ENCODE measurements at regions not wholly inside any gene's neighbourhood (a gene's known extent, or its start where the extent isn't known, plus 50 kb on each side); places are given as distances from the start of the nearest gene placed in this dataset.

DNA sequence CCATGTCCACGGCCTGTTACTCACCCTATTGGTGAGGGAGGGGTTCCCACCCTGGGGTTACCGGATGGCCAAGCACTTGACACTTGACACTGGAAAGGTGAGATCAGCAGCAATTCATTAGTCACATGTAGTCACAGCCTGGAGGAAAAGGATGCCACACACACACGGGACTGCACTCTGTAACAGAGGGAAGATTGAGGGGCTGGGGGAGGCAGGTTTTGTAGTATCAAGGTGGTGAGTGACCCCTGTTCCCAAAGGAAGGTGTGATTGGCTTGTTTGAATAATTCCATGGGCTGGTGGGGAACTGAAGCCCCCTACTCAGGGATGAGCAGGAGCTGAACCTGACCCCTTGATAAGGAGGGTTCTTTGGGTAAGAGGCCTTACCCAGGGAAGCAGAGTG is 96.0 kb upstream of the HELT start:
- Histone ChIP-seq H2AFZ (ENCODE audit: low read length) (no peak overlapping the region), H3K27me3 (ENCODE audit: control insufficient read depth in 1 of 2, insufficient read depth in 2 of 2, low read length in 2 of 2) (no peaks in the 10 kb centered on the region), H3K9ac (ENCODE audit: insufficient read depth, low read depth, low read length) (no peak overlapping the region), H3K4me2 (ENCODE audit: low read depth, low read length) (no peak overlapping the region), H3K36me3 (replicated peaks in 1 of 2; ENCODE audit: control insufficient read depth in 1 of 2, insufficient read depth in 2 of 2, low read length in 2 of 2) (no peaks in the 10 kb centered on the region), H3K4me3 (replicated peaks in 1 of 3; ENCODE audit: insufficient read depth in 1 of 3, low read depth in 2 of 3, low read length in 3 of 3) (no peak overlapping the region), H4K20me1 (ENCODE audit: insufficient read depth, low read length) (no peaks in the 10 kb centered on the region), H3K9me3 (ENCODE audit: low read length) (no peaks in the 10 kb centered on the region), H3K79me2 (ENCODE audit: insufficient read depth, low read length) (no peaks in the 10 kb centered on the region), H3K4me1 (ENCODE audit: insufficient read depth, low read length) (no peaks in the 10 kb centered on the region), H3K27ac (ENCODE audit: extremely low read length, insufficient read depth, low read length) (no peak overlapping the region)
- no TSS peak for BruUV-seq (replicated peaks)
- no peak for TF ChIP-seq ZNF737 (CRISPR knock-in tag; IDR thresholded peaks at IDR 0.05; ENCODE audit: borderline replicate concordance)
- TF ChIP-seq TSC22D2 (CRISPR knock-in tag; IDR thresholded peaks at IDR 0.05; ENCODE audit: borderline replicate concordance): no peak
- ATAC-seq (no peak), FAIRE-seq (no peak), DNase-seq (ENCODE audit: low spot score) (no peak)
- ChIA-PET POLR2A (no interaction called here), CTCF (ENCODE audit: low intra/inter-chr PET ratio, low total read pairs) (no interaction called here)
- in situ Hi-C loops (cut with HindIII; ENCODE audit: extremely low pct_ligation_motif_present, low pct_unique_long_range_greater_than_20kb): no loop called here
- 39% methylated on average over 3 of the region's 3 CpGs for WGBS (ENCODE audit: low lambda C conversion rate)
- intact Hi-C loops (cut with micrococcal nuclease; ENCODE audit: unreplicated experiment): no loop called here

DNA sequence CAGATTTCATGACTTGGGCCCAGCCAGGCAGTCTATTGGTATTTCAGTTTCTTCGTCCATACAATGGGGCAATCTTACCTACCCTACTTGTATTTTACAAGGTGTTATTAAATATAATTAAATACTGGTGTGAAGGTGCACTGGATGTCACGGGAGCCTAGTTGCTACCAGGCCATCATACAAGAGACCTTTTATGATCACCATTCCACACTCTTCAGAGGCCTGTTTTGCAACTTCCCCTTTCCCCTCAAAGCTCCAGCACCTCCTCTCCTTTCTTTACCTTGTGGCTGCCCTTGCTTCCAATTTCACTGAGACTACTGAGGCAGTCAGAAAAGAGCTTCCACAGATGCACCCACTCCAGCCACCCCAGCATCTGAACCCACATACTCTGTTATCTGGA is 93.8 kb upstream of the HELT start:
- Histone ChIP-seq H3K27me3 (ENCODE audit: control insufficient read depth in 1 of 2, insufficient read depth in 2 of 2, low read length in 2 of 2) (no peaks in the 10 kb centered on the region), H3K9ac (ENCODE audit: insufficient read depth, low read depth, low read length) (no peak overlapping the region), H2AFZ (ENCODE audit: low read length) (no peak overlapping the region), H3K27ac (ENCODE audit: extremely low read length, insufficient read depth, low read length) (no peak overlapping the region), H3K4me1 (ENCODE audit: insufficient read depth, low read length) (no peaks in the 10 kb centered on the region), H3K36me3 (replicated peaks in 1 of 2; ENCODE audit: control insufficient read depth in 1 of 2, insufficient read depth in 2 of 2, low read length in 2 of 2) (no peaks in the 10 kb centered on the region), H3K4me2 (ENCODE audit: low read depth, low read length) (no peak overlapping the region), H3K9me3 (ENCODE audit: low read length) (no peaks in the 10 kb centered on the region), H3K4me3 (replicated peaks in 1 of 3; ENCODE audit: insufficient read depth in 1 of 3, low read depth in 2 of 3, low read length in 3 of 3) (no peak overlapping the region), H4K20me1 (ENCODE audit: insufficient read depth, low read length) (no peaks in the 10 kb centered on the region), H3K79me2 (ENCODE audit: insufficient read depth, low read length) (no peaks in the 10 kb centered on the region)
- no peak for ATAC-seq
- in situ Hi-C loops (cut with HindIII; ENCODE audit: extremely low pct_ligation_motif_present, low pct_unique_long_range_greater_than_20kb): no loop called here
- no peak for DNase-seq (ENCODE audit: low spot score)
- TF ChIP-seq ZNF460 (CRISPR knock-in tag; IDR thresholded peaks at IDR 0.05; ENCODE audit: borderline replicate concordance) (no peak), KDM4B (CRISPR knock-in tag; IDR thresholded peaks at IDR 0.05) (no peak), ZNF775 (CRISPR knock-in tag; IDR thresholded peaks at IDR 0.05; ENCODE audit: borderline replicate concordance) (no peak), SCMH1 (CRISPR knock-in tag; IDR thresholded peaks at IDR 0.05; ENCODE audit: borderline replicate concordance) (no peak)
- 29% methylated on average over 2 of the region's 2 CpGs for WGBS (ENCODE audit: low lambda C conversion rate)
- intact Hi-C loops (cut with micrococcal nuclease; ENCODE audit: unreplicated experiment): no loop called here
- ChIA-PET POLR2A (no interaction called here), CTCF (ENCODE audit: low intra/inter-chr PET ratio, low total read pairs) (no interaction called here)
- BruUV-seq (replicated peaks): no TSS peak
- no peak for FAIRE-seq

Data from HepG2 (cell line).